ENCODE measurements at regions not wholly inside any gene's neighbourhood (a gene's known extent, or its start where the extent isn't known, plus 50 kb on each side); places are given as distances from the start of the nearest gene placed in this dataset.

DNA sequence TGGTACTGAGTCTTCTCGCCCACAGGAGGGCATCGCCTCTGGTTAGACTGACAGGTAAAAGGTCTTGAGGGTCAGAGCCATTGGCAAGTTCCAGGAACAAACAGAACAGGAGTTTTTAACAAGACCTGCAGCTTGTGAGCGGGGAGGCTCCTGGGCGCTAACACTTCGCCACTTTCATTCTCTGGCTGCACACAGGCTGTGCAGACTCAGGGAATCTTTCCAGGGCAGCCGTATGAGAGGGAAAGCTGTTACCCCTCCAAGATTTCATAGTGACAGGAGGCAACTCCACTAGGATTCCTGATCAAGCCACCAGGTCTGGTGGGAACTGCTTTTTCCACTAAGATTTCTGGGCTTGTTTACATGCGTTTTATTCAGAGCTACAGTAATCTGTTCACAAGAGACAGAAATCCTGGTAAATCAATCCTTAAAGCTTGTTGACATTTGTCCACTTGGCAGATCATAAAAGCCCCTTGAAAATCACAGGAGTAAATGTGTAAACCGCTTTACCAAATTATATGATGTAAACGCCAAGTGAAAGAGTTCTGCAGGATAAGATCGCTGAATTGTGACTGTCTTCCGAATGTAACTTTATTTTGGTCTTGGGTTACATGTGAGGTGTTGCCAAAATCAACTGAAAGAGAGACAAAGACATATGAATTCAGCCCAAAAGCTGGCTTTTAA, 190.6 kb downstream of the MZT1 start:
- H3K27ac ChIP-seq (ENCODE audit: extremely low read length, insufficient read depth, low read length), result peak overlapping the region; percentile 47
- intact Hi-C loops (cut with micrococcal nuclease; ENCODE audit: unreplicated experiment), result no loop called here
- peak overlapping the region; percentile 61 for H2AFZ ChIP-seq (ENCODE audit: low read length)
- TF ChIP-seq ZMYM3 (CRISPR knock-in tag; IDR thresholded peaks at IDR 0.05) (no peak), AHDC1 (CRISPR knock-in tag; IDR thresholded peaks at IDR 0.05; ENCODE audit: borderline replicate concordance) (0 out of 2 replicates have a peak, but pooled peaks have one; percentile 21), ZBTB7B (CRISPR knock-in tag; IDR thresholded peaks at IDR 0.05) (no peak), ZNF362 (CRISPR knock-in tag; IDR thresholded peaks at IDR 0.05; ENCODE audit: borderline replicate concordance) (no peak), HNF4G (IDR thresholded peaks at IDR 0.05; ENCODE audit: borderline replicate concordance, low read depth, low read length) (no peak), HNF4G (CRISPR knock-in tag; IDR thresholded peaks at IDR 0.05; ENCODE audit: borderline replicate concordance, low read depth) (no peak), HNF1A (IDR thresholded peaks at IDR 0.05; ENCODE audit: low read depth) (peak; percentile 60), HNF1A (CRISPR knock-in tag; IDR thresholded peaks at IDR 0.05; ENCODE audit: borderline replicate concordance) (no peak), TCF7 (IDR thresholded peaks at IDR 0.05; ENCODE audit: low read depth) (0 out of 2 replicates have a peak, but pooled peaks have one; percentile 27), STAG1 (CRISPR knock-in tag; IDR thresholded peaks at IDR 0.05) (no peak; the same call in 1 of the 2 replicates), ZNF713 (CRISPR knock-in tag; IDR thresholded peaks at IDR 0.05) (no peak), SAP130 (CRISPR knock-in tag; IDR thresholded peaks at IDR 0.05; ENCODE audit: low read depth) (0 out of 2 replicates have a peak, but pooled peaks have one; percentile 2)
- TF ChIP-seq, protein P1, sequence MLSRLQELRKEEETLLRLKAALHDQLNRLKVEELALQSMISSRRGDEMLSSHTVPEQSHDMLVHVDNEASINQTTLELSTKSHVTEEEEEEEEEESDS (CRISPR knock-in tag; IDR thresholded peaks at IDR 0.05; ENCODE audit: borderline replicate concordance), result no peak

More for the DNA sequence above, 190.6 kb downstream of the MZT1 start:
- H3K9ac ChIP-seq (ENCODE audit: insufficient read depth, low read depth, low read length), result peak overlapping the region; percentile 12; the same call in 1 of the 2 replicates
- in situ Hi-C loops (cut with HindIII; ENCODE audit: extremely low pct_ligation_motif_present, low pct_unique_long_range_greater_than_20kb), result no loop called here
- peak overlapping the region; percentile 38 to 57 (median 55) for H3K4me3 ChIP-seq (replicated peaks in 1 of 3; ENCODE audit: insufficient read depth in 1 of 3, low read depth in 2 of 3, low read length in 3 of 3)
- peaks cover 35% of the 10 kb centered on the region for H3K4me1 ChIP-seq (ENCODE audit: insufficient read depth, low read length)
- POLR2A ChIA-PET, result interaction anchor here (1.1 kb wide), 1 partner anchor 8 kb away, joined by 3 read pairs; no protein-coding TSS in a partner anchor
- BruUV-seq (replicated peaks), result no TSS peak
- H3K27me3 ChIP-seq (ENCODE audit: control insufficient read depth in 1 of 2, insufficient read depth in 2 of 2, low read length in 2 of 2), result no peaks in the 10 kb centered on the region
- H3K9me3 ChIP-seq (ENCODE audit: low read length), result no peaks in the 10 kb centered on the region
- no peaks in the 10 kb centered on the region for H4K20me1 ChIP-seq (ENCODE audit: insufficient read depth, low read length)
- peak overlapping the region; percentile 64 for H3K4me2 ChIP-seq (ENCODE audit: low read depth, low read length)
- peak; percentile 21 for DNase-seq (ENCODE audit: low spot score)
- no peaks in the 10 kb centered on the region for H3K79me2 ChIP-seq (ENCODE audit: insufficient read depth, low read length)
- FAIRE-seq, result no peak
- CTCF ChIA-PET (ENCODE audit: low intra/inter-chr PET ratio, low total read pairs), result interaction anchor here (1.2 kb wide), 1 partner anchor 30 kb away, joined by 3 read pairs; no protein-coding TSS in a partner anchor
- no peaks in the 10 kb centered on the region for H3K36me3 ChIP-seq (replicated peaks in 1 of 2; ENCODE audit: control insufficient read depth in 1 of 2, insufficient read depth in 2 of 2, low read length in 2 of 2)
- ATAC-seq, result peak; percentile 87
- WGBS (ENCODE audit: low lambda C conversion rate), result 0% methylated on average over 7 of the region's 11 CpGs
